ENCODE measurements at regions not wholly inside any gene's neighbourhood (a gene's known extent, or its start where the extent isn't known, plus 50 kb on each side); places are given as distances from the start of the nearest gene placed in this dataset.

DNA sequence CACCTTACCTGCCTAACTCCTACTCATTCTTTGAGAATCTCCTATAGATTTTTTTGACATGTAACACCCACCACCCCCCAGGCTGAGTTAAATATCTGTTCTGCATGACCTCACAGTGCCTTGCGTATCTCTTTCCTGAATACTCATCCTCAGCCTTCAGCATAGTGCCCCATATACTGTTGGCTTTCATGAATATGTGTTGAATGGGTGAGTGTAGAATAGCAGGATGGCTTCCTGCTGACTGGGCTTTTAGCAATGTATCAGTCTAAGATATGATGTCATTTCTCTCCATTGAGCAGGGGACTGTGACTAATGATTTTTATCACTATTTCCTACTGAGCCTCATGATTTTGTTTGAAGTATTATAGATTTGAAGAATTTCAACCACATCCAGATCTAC lies 361.6 kb upstream of the MARCKS start:
- 97% methylated on average over 1 of the region's 1 CpG for WGBS
- no peaks in the 10 kb centered on the region for H3K4me1 ChIP-seq (ENCODE audit: insufficient read depth)
- no peak overlapping the region for H3K27ac ChIP-seq (ENCODE audit: low read depth)
- no peak overlapping the region for H3K4me3 ChIP-seq (ENCODE audit: low read depth, low read length)
- no peak for DNase-seq (ENCODE audit: extremely low spot score)
- no peaks in the 10 kb centered on the region for H3K36me3 ChIP-seq (ENCODE audit: insufficient read depth)

DNA sequence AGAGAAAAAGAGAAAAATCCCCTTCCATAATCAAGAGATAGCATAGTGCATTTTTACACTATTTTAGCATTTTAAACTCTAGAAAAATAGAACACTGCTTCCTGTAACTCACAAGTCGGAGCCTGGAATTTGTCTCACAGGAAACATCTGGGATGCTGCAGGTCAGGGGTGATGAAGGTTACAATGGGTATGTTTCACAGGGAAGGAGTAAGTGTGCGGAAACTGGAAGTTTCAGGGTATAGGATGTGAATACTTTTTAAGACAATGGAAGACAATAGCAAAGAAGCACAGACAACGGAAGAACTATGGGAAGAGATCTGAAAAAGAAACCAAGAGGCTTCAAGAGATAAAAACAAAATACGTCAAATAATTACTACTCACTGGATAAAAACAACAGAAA lies 361.0 kb upstream of the MARCKS start:
- Histone ChIP-seq H3K36me3 (ENCODE audit: insufficient read depth) (no peaks in the 10 kb centered on the region), H3K27ac (ENCODE audit: low read depth) (no peak overlapping the region), H3K4me3 (ENCODE audit: low read depth, low read length) (no peak overlapping the region), H3K4me1 (ENCODE audit: insufficient read depth) (no peaks in the 10 kb centered on the region)
- no peak for DNase-seq (ENCODE audit: extremely low spot score)
- WGBS: 74% methylated on average over 4 of the region's 4 CpGs

DNA sequence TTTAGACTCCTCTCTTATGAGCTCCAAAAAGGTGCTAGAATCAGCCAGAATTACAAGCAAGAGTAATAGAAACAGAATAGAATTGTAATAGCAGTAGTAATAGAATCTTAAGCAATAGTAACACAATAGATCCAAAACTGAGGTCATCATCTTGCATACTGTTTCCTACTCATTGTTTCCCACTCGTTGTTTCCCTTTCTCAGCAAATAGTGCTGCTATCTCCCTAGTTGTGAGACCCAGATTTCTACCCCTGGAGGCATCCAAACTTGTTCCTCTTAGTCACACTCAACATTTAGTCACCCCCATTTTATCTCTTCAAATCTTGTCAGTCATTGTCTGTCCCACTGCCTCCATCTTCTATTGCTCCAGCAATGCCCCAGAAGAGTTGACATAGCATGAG lies 356.9 kb upstream of the MARCKS start:
- 72% methylated on average over 1 of the region's 1 CpG for whole genome bisulfite sequencing
- H3K27ac ChIP-seq (ENCODE audit: low read depth): no peak overlapping the region
- no peaks in the 10 kb centered on the region for H3K4me1 ChIP-seq (ENCODE audit: insufficient read depth)
- DNase-seq (ENCODE audit: extremely low spot score): no peak
- no peak overlapping the region for H3K4me3 ChIP-seq (ENCODE audit: low read depth, low read length)
- no peaks in the 10 kb centered on the region for H3K36me3 ChIP-seq (ENCODE audit: insufficient read depth)

DNA sequence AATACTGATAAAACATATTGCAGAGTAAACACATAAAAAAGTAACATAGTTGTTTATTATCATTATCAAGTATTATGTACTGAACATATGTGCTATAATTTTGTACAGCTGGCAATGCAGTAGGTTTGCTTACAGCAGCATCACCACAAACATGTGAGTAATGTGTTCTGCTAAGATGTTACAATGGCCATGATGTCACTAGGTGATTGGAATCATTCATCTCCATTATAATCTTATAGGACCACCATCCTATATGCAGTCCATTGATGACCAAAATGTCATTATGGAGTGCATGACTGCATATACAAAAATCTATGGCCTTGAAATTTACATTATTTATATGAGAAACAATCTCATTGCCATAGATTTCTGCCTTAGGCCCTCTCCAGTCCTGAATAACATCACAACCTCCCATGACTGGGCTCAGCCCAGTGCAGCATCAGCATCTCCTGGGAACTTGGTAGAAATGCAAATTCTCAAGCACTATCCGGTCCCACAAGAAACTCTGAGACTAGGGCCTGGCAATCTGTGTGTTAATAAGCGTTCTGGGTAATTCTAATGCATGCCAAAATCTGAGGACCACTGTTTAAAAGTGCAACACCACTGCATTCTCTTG lies 352.0 kb upstream of the MARCKS start:
- H3K36me3 ChIP-seq (ENCODE audit: insufficient read depth): no peaks in the 10 kb centered on the region
- no peak overlapping the region for H3K27ac ChIP-seq (ENCODE audit: low read depth)
- H3K4me3 ChIP-seq (ENCODE audit: low read depth, low read length): no peak overlapping the region
- H3K4me1 ChIP-seq (ENCODE audit: insufficient read depth): no peaks in the 10 kb centered on the region
- WGBS: 95% methylated on average over 2 of the region's 2 CpGs
- DNase-seq (ENCODE audit: extremely low spot score): no peak

DNA sequence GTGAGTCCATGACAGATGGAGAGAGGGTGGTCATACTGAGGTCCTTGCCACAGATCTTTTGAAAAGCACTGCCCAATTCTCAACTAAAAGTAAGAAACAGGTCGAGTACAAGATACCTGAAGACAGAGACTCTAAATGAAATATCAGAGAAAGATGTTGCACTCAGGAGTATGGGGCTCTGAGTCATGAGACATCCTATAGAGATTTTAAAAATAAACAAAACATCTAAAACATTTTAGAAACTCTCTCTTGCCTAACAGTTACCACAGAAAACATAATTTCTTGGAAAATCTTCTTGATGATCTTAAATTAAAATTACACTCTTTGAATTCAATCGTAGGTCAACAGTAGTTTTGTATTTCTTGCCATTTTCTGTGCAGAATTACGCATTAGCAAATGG lies 348.9 kb upstream of the MARCKS start:
- H3K4me3 ChIP-seq (ENCODE audit: low read depth, low read length): no peak overlapping the region
- H3K27ac ChIP-seq (ENCODE audit: low read depth): no peak overlapping the region
- H3K36me3 ChIP-seq (ENCODE audit: insufficient read depth): no peaks in the 10 kb centered on the region
- WGBS: 91% methylated on average over 3 of the region's 3 CpGs
- H3K4me1 ChIP-seq (ENCODE audit: insufficient read depth): no peaks in the 10 kb centered on the region
- DNase-seq (ENCODE audit: extremely low spot score): no peak

DNA sequence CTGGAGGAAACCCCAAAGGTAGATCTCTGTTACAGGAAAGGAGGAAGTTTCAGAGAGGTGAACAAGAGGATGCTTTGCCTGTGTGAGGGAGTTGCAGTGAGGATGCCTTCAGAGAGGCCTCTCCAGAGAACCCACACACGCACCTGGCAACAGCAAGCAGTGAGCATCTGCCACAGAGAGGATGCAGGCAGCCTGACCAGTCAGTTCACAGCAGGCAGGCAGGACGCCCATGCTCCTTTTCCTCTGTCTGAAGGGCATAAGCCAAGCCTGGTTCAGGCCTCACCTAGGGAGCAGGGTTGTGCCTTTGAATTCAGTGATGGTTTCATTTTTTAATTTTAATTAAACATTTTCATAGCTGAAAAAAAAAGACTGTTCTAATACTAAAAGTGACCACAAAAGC lies 346.0 kb upstream of the MARCKS start:
- no peaks in the 10 kb centered on the region for H3K36me3 ChIP-seq (ENCODE audit: insufficient read depth)
- H3K4me1 ChIP-seq (ENCODE audit: insufficient read depth): no peaks in the 10 kb centered on the region
- no peak overlapping the region for H3K4me3 ChIP-seq (ENCODE audit: low read depth, low read length)
- no peak for DNase-seq (ENCODE audit: extremely low spot score)
- H3K27ac ChIP-seq (ENCODE audit: low read depth): no peak overlapping the region
- WGBS: 92% methylated on average over 2 of the region's 2 CpGs

DNA sequence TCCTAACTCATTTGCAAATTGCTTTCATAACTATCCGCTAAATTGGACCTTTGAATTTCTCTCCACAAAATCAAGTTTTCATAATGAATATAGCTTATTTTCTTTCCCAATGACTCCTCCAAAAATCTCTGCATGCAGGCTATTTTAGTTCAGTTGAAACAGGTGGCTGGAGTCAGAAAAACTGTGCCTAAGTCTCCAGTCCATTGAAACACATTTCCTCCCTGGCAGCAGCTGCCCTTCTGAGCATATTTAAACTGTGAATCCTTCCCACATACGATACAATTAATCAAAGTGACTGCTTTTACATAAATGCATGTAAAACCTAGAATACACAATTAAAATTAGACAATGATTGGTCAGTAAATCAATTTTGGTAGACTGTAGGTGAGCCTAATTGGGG lies 344.6 kb upstream of the MARCKS start:
- WGBS: 92% methylated on average over 2 of the region's 2 CpGs
- no peak for DNase-seq (ENCODE audit: extremely low spot score)
- no peak overlapping the region for H3K4me3 ChIP-seq (ENCODE audit: low read depth, low read length)

DNA sequence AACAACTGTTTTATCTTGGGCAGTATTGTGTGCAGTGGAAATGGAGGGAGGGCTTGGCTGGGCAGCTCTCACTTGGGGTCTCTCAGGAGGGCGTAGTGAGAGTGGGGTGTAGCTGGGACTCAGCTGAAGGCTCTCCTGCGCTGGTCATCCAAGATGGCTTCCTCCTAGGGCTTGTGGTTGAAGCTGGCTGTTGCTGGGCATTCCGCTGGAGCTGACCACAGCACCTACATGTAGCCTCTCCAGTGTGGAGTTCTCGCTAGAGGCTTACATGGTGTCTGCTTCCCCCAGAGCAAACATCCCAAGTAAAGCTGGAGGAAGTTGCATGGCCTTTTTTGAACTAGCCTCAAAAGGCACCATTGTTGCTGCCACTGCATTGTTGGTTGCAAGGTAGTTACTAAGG lies 344.1 kb upstream of the MARCKS start:
- H3K27ac ChIP-seq (ENCODE audit: low read depth): no peak overlapping the region
- H3K4me1 ChIP-seq (ENCODE audit: insufficient read depth): no peaks in the 10 kb centered on the region
- no peak overlapping the region for H3K4me3 ChIP-seq (ENCODE audit: low read depth, low read length)
- no peak for DNase-seq (ENCODE audit: extremely low spot score)
- no peaks in the 10 kb centered on the region for H3K36me3 ChIP-seq (ENCODE audit: insufficient read depth)
- WGBS: 98% methylated on average over 4 of the region's 4 CpGs

More for the DNA sequence above, 344.6 kb upstream of the MARCKS start:
- H3K4me1 ChIP-seq (ENCODE audit: insufficient read depth): no peaks in the 10 kb centered on the region
- H3K27ac ChIP-seq (ENCODE audit: low read depth): no peak overlapping the region
- H3K36me3 ChIP-seq (ENCODE audit: insufficient read depth): no peaks in the 10 kb centered on the region

DNA sequence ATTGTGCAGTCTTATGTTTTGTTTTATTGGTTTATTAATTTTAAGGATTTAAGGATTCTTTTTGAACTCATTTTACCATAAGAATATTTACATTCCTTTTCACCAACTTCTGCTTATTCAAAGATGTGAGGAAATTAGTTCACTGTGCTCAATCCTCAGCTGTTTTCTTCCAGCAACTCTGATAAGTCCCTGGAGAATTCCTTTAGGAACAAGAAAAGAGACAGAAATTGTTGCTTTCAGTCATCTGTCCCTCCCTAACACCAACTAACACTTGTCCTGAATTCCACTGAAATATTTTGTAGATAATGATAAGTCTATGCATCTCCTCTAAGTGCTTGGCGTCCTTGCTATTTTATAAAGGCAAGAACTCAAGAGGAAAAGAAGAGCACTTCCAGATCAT lies 334.8 kb upstream of the MARCKS start:
- no peak overlapping the region for H3K27ac ChIP-seq (ENCODE audit: low read depth)
- H3K36me3 ChIP-seq (ENCODE audit: insufficient read depth): no peaks in the 10 kb centered on the region
- H3K4me3 ChIP-seq (ENCODE audit: low read depth, low read length): no peak overlapping the region
- 79% methylated on average over 1 of the region's 1 CpG for WGBS
- no peaks in the 10 kb centered on the region for H3K4me1 ChIP-seq (ENCODE audit: insufficient read depth)
- no peak for DNase-seq (ENCODE audit: extremely low spot score)

DNA sequence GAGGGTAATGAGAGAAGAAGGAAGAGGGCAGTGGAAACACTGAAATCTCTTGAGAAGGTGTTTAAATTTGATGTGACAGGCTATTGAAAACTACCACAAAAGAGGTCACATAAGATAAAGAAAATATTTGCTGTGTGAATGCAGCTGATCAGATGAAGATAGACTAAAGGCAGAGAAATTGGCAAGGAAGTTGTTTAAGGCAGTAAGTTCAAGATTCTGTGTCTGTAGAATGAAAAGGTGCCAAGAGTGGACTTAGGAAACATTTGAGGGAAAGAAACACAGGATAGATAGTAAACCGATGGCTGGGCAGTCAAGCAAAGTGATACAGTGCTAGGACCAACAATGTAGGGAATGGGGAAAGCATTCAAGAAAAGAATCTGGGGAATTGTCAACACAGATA lies 332.3 kb upstream of the MARCKS start:
- Histone ChIP-seq H3K36me3 (ENCODE audit: insufficient read depth) (no peaks in the 10 kb centered on the region), H3K4me3 (ENCODE audit: low read depth, low read length) (no peak overlapping the region), H3K4me1 (ENCODE audit: insufficient read depth) (no peaks in the 10 kb centered on the region), H3K27ac (ENCODE audit: low read depth) (no peak overlapping the region)
- DNase-seq (ENCODE audit: extremely low spot score): no peak
- 32% methylated on average over 1 of the region's 1 CpG for WGBS

DNA sequence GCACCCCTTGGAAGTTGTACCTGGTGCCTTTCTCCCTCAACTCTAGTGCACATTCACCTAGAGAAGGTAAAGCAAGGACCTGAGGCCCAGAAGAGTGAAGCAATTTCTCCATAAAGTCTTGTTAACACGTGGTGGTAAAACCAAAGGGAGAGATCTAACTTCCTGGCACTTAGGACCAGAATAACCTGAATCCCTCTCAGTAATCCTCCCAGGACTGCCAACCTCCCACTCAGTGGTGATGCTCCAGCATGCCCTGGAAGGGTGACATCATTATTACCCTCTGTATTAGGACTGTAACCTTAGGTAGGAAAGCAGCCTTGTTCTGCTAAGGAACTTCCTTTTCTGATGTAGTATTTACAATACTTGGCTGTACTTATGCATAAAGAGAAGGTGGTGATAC lies 330.6 kb upstream of the MARCKS start:
- Histone ChIP-seq H3K36me3 (ENCODE audit: insufficient read depth) (no peaks in the 10 kb centered on the region), H3K4me3 (ENCODE audit: low read depth, low read length) (no peak overlapping the region), H3K27ac (ENCODE audit: low read depth) (no peak overlapping the region), H3K4me1 (ENCODE audit: insufficient read depth) (no peaks in the 10 kb centered on the region)
- 80% methylated on average over 1 of the region's 1 CpG for WGBS
- DNase-seq (ENCODE audit: extremely low spot score): no peak

DNA sequence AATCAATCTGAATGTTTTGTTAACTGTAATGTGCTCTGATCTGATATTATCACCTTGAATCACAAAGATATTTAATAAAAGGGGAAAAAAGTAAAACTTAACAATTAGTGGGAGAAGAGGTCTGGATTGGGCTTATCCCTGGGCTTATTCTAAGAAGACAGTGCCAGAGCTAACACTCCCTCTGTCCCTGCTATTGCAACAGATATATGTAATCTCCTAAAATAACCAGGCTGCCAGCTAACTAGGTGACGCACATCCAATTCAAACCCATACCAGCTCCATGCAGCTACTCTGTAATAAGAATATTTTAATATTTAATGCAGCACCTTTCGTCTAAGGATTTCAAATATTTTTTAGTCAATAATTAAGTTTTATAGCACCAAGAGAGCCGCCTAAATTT lies 330.1 kb upstream of the MARCKS start:
- 96% methylated on average over 3 of the region's 3 CpGs for WGBS
- no peak for DNase-seq (ENCODE audit: extremely low spot score)
- Histone ChIP-seq H3K27ac (ENCODE audit: low read depth) (no peak overlapping the region), H3K4me1 (ENCODE audit: insufficient read depth) (no peaks in the 10 kb centered on the region), H3K4me3 (ENCODE audit: low read depth, low read length) (no peak overlapping the region), H3K36me3 (ENCODE audit: insufficient read depth) (no peaks in the 10 kb centered on the region)

DNA sequence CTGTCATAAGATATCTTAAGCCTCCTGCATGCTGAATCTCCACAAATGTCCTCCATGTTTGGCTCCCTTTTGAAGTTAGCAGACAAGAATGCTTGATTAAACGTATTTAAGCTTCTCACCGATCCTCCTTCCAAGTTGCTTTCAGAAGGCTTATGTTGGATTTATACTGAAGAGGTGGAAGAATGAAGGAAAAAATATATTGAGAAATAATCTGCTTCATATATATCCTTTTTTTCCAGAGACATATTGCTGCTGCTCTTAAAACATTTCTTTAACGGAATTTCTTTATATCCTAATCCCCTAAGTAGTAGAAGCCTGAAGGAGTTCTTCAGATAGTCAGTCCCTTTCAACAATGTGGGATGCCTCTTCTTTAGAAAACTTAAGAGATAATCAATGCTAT lies 329.0 kb upstream of the MARCKS start:
- H3K36me3 ChIP-seq (ENCODE audit: insufficient read depth): no peaks in the 10 kb centered on the region
- H3K27ac ChIP-seq (ENCODE audit: low read depth): no peak overlapping the region
- WGBS: 55% methylated on average over 3 of the region's 3 CpGs
- no peak overlapping the region for H3K4me3 ChIP-seq (ENCODE audit: low read depth, low read length)
- H3K4me1 ChIP-seq (ENCODE audit: insufficient read depth): no peaks in the 10 kb centered on the region
- no peak for DNase-seq (ENCODE audit: extremely low spot score)

DNA sequence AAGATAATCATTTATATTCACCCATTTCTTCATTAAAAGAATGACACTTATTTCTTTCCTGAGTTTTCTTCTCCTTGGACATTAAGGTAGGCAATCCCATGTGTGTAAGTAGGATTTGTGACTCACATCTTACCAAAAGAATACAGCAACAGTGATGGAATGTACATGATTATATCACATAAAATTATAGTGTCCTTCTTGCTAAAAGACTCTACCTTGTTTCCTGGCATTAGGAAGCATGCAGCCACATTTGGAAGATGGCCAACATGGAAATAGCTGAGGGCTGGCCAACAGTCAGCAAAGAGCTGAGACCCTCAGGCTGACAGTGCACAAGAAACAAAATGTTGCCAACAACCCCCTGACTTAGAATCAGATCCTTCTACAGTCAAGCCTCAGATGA lies 327.9 kb upstream of the MARCKS start:
- no peaks in the 10 kb centered on the region for H3K36me3 ChIP-seq (ENCODE audit: insufficient read depth)
- H3K4me1 ChIP-seq (ENCODE audit: insufficient read depth): no peaks in the 10 kb centered on the region
- no peak overlapping the region for H3K4me3 ChIP-seq (ENCODE audit: low read depth, low read length)
- no peak overlapping the region for H3K27ac ChIP-seq (ENCODE audit: low read depth)
- DNase-seq (ENCODE audit: extremely low spot score): no peak

DNA sequence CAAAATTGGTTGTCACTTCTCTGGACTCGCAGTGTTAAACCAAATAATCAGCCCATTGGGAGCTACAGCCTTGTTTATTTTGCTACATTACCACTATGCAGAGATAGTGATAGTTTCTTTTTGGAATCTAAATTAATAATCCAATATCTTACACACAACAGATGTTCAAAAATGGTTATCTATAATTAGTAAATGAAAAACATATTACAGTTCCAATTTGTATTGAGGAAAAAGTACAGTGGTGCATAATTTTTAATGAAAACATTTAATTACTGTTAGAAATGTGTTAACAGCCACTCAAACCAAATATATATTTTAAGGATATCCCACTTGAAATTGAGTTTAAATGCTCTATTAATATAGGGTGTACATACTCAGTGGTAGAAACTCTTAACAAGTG lies 327.3 kb upstream of the MARCKS start:
- Histone ChIP-seq H3K36me3 (ENCODE audit: insufficient read depth) (no peaks in the 10 kb centered on the region), H3K4me1 (ENCODE audit: insufficient read depth) (no peaks in the 10 kb centered on the region), H3K27ac (ENCODE audit: low read depth) (no peak overlapping the region), H3K4me3 (ENCODE audit: low read depth, low read length) (no peak overlapping the region)
- WGBS: 94% methylated on average over 1 of the region's 1 CpG
- no peak for DNase-seq (ENCODE audit: extremely low spot score)
